GM12878 (cell line): ENCODE measurements at regions not wholly inside any gene's neighbourhood (a gene's known extent, or its start where the extent isn't known, plus 50 kb on each side); places are given as distances from the start of the nearest gene placed in this dataset.

Experiments
- ATAC-seq: fragments of 200-7000 bp; cut with Tn5 transposase; 3 replicates; pipeline ENCODE4 v1.9.1; 2020; ENCODE audit warnings: mild to moderate bottlenecking, moderate library complexity
- BruUV-seq: library from RNA; stranded (reverse); fragments of 400-500 nt; replicated peaks from 2 replicates; lab custom pipeline; 2021; lab: Mats Ljungman, UMichigan
- CTCF ChIA-PET: fragments of 300-600 bp; sonication (Branson Sonifier 250); formaldehyde crosslinking; extraction: SDS; loops from one replicate; lab custom pipeline; 2021; ENCODE audit warnings: inconsistent platforms; lab: Yijun Ruan, JAX
- POLR2A ChIA-PET: fragments of 350-600 bp; formaldehyde crosslinking; extraction: SDS; loops from one replicate; lab custom pipeline; 2021; ENCODE audit warnings: inconsistent platforms; lab: Charles Lee
- RAD21 ChIA-PET: fragments of 300-600 bp; sonication (Branson Sonifier 250); formaldehyde crosslinking; loops from one replicate; lab custom pipeline; 2023; ENCODE audit warnings: antibody characterized with exemption; ENCODE audit not compliant: unreplicated experiment; lab: Charles Lee
- SMC1A ChIA-PET: fragments of 300-600 bp; sonication (Branson Sonifier 250); formaldehyde crosslinking; loops from one replicate; lab custom pipeline; 2023; ENCODE audit not compliant: unreplicated experiment, uncharacterized antibody; lab: Charles Lee
- DNase-seq: peaks from one replicate; pipeline ENCODE4 v3.0.0-alpha.2; 2011; ENCODE audit warnings: low read depth, low spot score
- FAIRE-seq: peaks from 3 replicates; lab custom pipeline; 2011; peaks lifted over from hg19 to GRCh38; lab: Jason Lieb, UNC
- H2AFZ ChIP-seq: 2 replicates; pipeline ENCODE4 v1.6.0; 2011; ENCODE audit warnings: low read depth, low read length, control low read depth; ENCODE audit not compliant: control insufficient read depth
- H3K27ac ChIP-seq: 2 replicates; pipeline ENCODE4 v1.5.1; 2011; ENCODE audit warnings: control low read depth; ENCODE audit not compliant: control insufficient read depth, insufficient read depth
- H3K27me3 ChIP-seq, 2 experiments: replicated peaks in 1 of 2; 2 replicates each; pipeline versions ENCODE4 v1.6.0 to v1.6.1; 2011; ENCODE audit warnings: low read length in 1 of 2; ENCODE audit not compliant: control insufficient read depth in 2 of 2, insufficient read depth in 2 of 2
- H3K36me3 ChIP-seq, 2 experiments: 2 replicates each; pipeline ENCODE4 v1.5.1; 2011; ENCODE audit warnings: low read length in 1 of 2; ENCODE audit not compliant: control insufficient read depth in 2 of 2, insufficient read depth in 2 of 2
- H3K4me1 ChIP-seq: 2 replicates; pipeline ENCODE4 v1.6.1; 2011; ENCODE audit warnings: mild to moderate bottlenecking, low read length, moderate library complexity, mixed read lengths; ENCODE audit not compliant: control insufficient read depth, insufficient read depth
- H3K4me2 ChIP-seq: 2 replicates; pipeline ENCODE4 v1.6.0; 2011; ENCODE audit warnings: control low read depth; ENCODE audit not compliant: control insufficient read depth, insufficient read depth
- H3K4me3 ChIP-seq: fragments of 200-600 bp; sonication (generic); 2 replicates; pipeline ENCODE4 v1.5.1; 2016
- H3K79me2 ChIP-seq: 2 replicates; pipeline ENCODE4 v1.6.0; 2011; ENCODE audit warnings: low read length; ENCODE audit not compliant: control insufficient read depth, insufficient read depth
- H3K9ac ChIP-seq: 2 replicates; pipeline ENCODE4 v1.8.0; 2011; ENCODE audit warnings: low read length, control low read depth, mixed read lengths; ENCODE audit not compliant: control insufficient read depth, insufficient read depth
- H3K9me3 ChIP-seq: replicated peaks from 3 replicates; pipeline ENCODE4 v1.5.1; 2011; ENCODE audit warnings: mild to moderate bottlenecking, low read length; ENCODE audit not compliant: control insufficient read depth, insufficient read depth
- H4K20me1 ChIP-seq: 2 replicates; pipeline ENCODE4 v1.6.0; 2011; ENCODE audit not compliant: control insufficient read depth, insufficient read depth
- BCL11A ChIP-seq: IDR thresholded peaks from 2 replicates; pipeline ENCODE4 v1.6.1; 2011; ENCODE audit warnings: low read depth, low read length
- CREM ChIP-seq: IDR thresholded peaks from 2 replicates; pipeline ENCODE4 v1.6.1; 2014; ENCODE audit warnings: antibody characterized with exemption, low read depth
- IKZF2 ChIP-seq, 2 experiments: fragments of 450-650 bp; IDR thresholded peaks; 2 replicates each; pipeline ENCODE4 v1.6.1; 2017; ENCODE audit warnings: mild to moderate bottlenecking in 2 of 2, moderate library complexity in 2 of 2
- IRF4 ChIP-seq: IDR thresholded peaks from 2 replicates; pipeline ENCODE4 v1.6.1; 2011; ENCODE audit warnings: low read depth, low read length
- MTA3 ChIP-seq: IDR thresholded peaks from 2 replicates; pipeline ENCODE4 v1.6.1; 2012; ENCODE audit warnings: low read length, inconsistent platforms, borderline replicate concordance
- MYC ChIP-seq: IDR thresholded peaks from 2 replicates; pipeline ENCODE4 v1.6.1; 2011; ENCODE audit warnings: mild to moderate bottlenecking, low read length, moderate library complexity, inconsistent platforms; ENCODE audit not compliant: insufficient read depth, insufficient replicate concordance, insufficient read length, severe bottlenecking
- NFIC ChIP-seq: IDR thresholded peaks from 2 replicates; pipeline ENCODE4 v1.6.1; 2012; ENCODE audit warnings: low read depth, mild to moderate bottlenecking, inconsistent platforms, low read length, moderate library complexity
- NR2F1 ChIP-seq: fragments of 450-650 bp; conservative IDR thresholded peaks from 2 replicates; pipeline ENCODE4 v1.6.1; 2017; ENCODE audit warnings: mild to moderate bottlenecking
- SMAD1 ChIP-seq: fragments of 450-650 bp; IDR thresholded peaks from 2 replicates; pipeline ENCODE4 v1.6.1; 2018; ENCODE audit warnings: mild to moderate bottlenecking, low read depth; ENCODE audit not compliant: partially characterized antibody
- SPI1 ChIP-seq: IDR thresholded peaks from 2 replicates; pipeline ENCODE4 v1.6.1; 2011; ENCODE audit warnings: low read depth, mild to moderate bottlenecking, low read length, moderate library complexity, borderline replicate concordance; ENCODE audit not compliant: insufficient read depth
- TBL1XR1 ChIP-seq: IDR thresholded peaks from 2 replicates; pipeline ENCODE4 v1.6.1; 2012; ENCODE audit warnings: low read depth, low read length, improper control_type of control experiment
- TCF7 ChIP-seq: IDR thresholded peaks from 2 replicates; pipeline ENCODE4 v1.6.1; 2014; ENCODE audit warnings: antibody characterized with exemption, borderline replicate concordance
- ZNF217 ChIP-seq: fragments of 450-650 bp; IDR thresholded peaks from 2 replicates; pipeline ENCODE4 v1.6.1; 2017; ENCODE audit warnings: antibody characterized with exemption, mild to moderate bottlenecking
- ZNF384 ChIP-seq: IDR thresholded peaks from 2 replicates; pipeline ENCODE4 v1.6.1; 2012; ENCODE audit warnings: low read depth, mild to moderate bottlenecking, low read length, improper control_type of control experiment, borderline replicate concordance
- WGBS: methylation state at CpG from one replicate; pipeline ENCODE4 v1.1.6; 2016; ENCODE audit warnings: low lambda C conversion rate; ENCODE audit not compliant: insufficient replicate concordance, insufficient coverage; ENCODE audit errors: missing lambda C conversion rate; 5-methylcytosine and 5-hydroxymethylcytosine counted together
- in situ Hi-C: fragments of 300-500 bp; cut with MboI; formaldehyde crosslinking; loops from 9 replicates; pipeline ENCODE4 v1.14.3; 2018; ENCODE audit warnings: mixed read lengths
- intact Hi-C: fragments of 100-400 bp; cut with micrococcal nuclease; formaldehyde crosslinking; loops from one replicate; pipeline ENCODE4 v1.14.2; 2022; ENCODE audit not compliant: unreplicated experiment
- TF ChIP-seq, protein P1 (sequence below): fragments of 450-650 bp; IDR thresholded peaks from 2 replicates; pipeline ENCODE4 v1.6.1; 2017; ENCODE audit warnings: mild to moderate bottlenecking, low read depth, inconsistent platforms; ENCODE audit not compliant: poor library complexity, severe bottlenecking
- TF ChIP-seq, protein P2 (sequence below): fragments of 450-650 bp; IDR thresholded peaks from 2 replicates; pipeline ENCODE4 v1.6.1; 2017; ENCODE audit warnings: low read depth, mild to moderate bottlenecking, moderate library complexity
- TF ChIP-seq, protein P3 (sequence below): fragments of 450-650 bp; IDR thresholded peaks from 2 replicates; pipeline ENCODE4 v1.6.1; 2017; ENCODE audit warnings: mild to moderate bottlenecking
- TF ChIP-seq, protein P4 (sequence below): fragments of 450-650 bp; IDR thresholded peaks from 2 replicates; pipeline ENCODE4 v1.6.1; 2016; ENCODE audit warnings: mild to moderate bottlenecking

DNA sequence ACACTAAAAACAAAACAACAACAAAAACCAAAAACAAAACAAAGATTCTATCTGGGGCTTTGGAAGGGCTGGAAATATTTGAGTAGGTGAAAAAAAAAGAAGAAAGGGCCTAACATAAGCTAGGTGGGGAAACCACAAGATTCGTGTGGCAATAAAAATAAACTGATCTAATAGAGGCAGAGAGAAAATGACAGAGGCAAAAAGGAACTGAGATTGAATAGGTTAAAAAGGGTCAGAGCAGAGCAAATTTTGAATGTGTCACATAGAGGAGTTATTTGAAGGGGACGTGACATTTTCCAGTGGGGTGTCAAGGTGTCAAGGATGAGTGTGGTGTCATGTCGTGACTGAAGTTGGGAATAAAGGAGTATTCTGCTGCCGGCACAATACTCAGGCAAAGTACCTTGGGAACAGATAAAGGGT is 65.2 kb upstream of the RALGPS2 start:
- SMC1A ChIA-PET = interaction anchor here (1.0 to 3.7 kb wide), 9 partner anchors 8 to 93 kb away, joined by 3 to 20 read pairs (median 5); no protein-coding TSS in a partner anchor
- H3K4me2 ChIP-seq = peak overlapping the region; percentile 81
- no peaks in the 10 kb centered on the region for H3K27me3 ChIP-seq
- no peaks in the 10 kb centered on the region for H3K36me3 ChIP-seq
- FAIRE-seq (peak; percentile 88), ATAC-seq (peak; percentile 87), DNase-seq (peak; percentile 75)
- no TSS peak for BruUV-seq
- 4% methylated on average over 4 of the region's 4 CpGs for WGBS
- no peaks in the 10 kb centered on the region for H3K9me3 ChIP-seq
- CTCF ChIA-PET = interaction anchor here (0.6 to 2.7 kb wide), 4 partner anchors 21 to 93 kb away, joined by 3 to 7 read pairs (median 4); no protein-coding TSS in a partner anchor
- peak overlapping the region; percentile 30; the same call in 1 of the 2 replicates for H3K4me3 ChIP-seq
- peak overlapping the region; percentile 60 for H3K27ac ChIP-seq
- H3K4me1 ChIP-seq = peaks cover 32% of the 10 kb centered on the region
- no peaks in the 10 kb centered on the region for H3K79me2 ChIP-seq
- intact Hi-C loops (loop anchor here (5.0 to 10.0 kb wide), 3 partner anchors 52 to 365 kb away; partner anchors contain the start of gene FAM20B), in situ Hi-C loops (loop anchor here (5.0 kb wide), 1 partner anchor 42 kb away; no protein-coding TSS in a partner anchor)
- POLR2A ChIA-PET = interaction anchor here (0.6 to 1.2 kb wide), 2 partner anchors 29 to 53 kb away, joined by 3 to 6 read pairs; no protein-coding TSS in a partner anchor
- RAD21 ChIA-PET = interaction anchor here (0.7 to 2.8 kb wide), 10 partner anchors 17 to 118 kb away, joined by 3 to 16 read pairs (median 4); no protein-coding TSS in a partner anchor
- H4K20me1 ChIP-seq = no peaks in the 10 kb centered on the region
- H2AFZ ChIP-seq = no peak overlapping the region
- no peak overlapping the region for H3K9ac ChIP-seq
- TF ChIP-seq MYC (no peak), TBL1XR1 (peak; percentile 98), IRF4 (peak; percentile 66), BCL11A (peak; percentile 58; the same call in 1 of the 2 replicates), CREM (peak; percentile 42), IKZF2 (IDR thresholded peaks at IDR 0.05) (peak; percentile 94 to 95), NFIC (peak; percentile 89), ZNF217 (peak; percentile 75; the same call in 1 of the 2 replicates), ZNF384 (peak; percentile 85), TCF7 (no peak), NR2F1 (peak; percentile 98), SPI1 (peak; percentile 80), MTA3 (peak; percentile 70; the same call in 1 of the 2 replicates), SMAD1 (peak; percentile 29)
- TF ChIP-seq, protein P1, sequence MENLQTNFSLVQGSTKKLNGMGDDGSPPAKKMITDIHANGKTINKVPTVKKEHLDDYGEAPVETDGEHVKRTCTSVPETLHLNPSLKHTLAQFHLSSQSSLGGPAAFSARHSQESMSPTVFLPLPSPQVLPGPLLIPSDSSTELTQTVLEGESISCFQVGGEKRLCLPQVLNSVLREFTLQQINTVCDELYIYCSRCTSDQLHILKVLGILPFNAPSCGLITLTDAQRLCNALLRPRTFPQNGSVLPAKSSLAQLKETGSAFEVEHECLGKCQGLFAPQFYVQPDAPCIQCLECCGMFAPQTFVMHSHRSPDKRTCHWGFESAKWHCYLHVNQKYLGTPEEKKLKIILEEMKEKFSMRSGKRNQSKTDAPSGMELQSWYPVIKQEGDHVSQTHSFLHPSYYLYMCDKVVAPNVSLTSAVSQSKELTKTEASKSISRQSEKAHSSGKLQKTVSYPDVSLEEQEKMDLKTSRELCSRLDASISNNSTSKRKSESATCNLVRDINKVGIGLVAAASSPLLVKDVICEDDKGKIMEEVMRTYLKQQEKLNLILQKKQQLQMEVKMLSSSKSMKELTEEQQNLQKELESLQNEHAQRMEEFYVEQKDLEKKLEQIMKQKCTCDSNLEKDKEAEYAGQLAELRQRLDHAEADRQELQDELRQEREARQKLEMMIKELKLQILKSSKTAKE = peak; percentile 85
- TF ChIP-seq, protein P2, sequence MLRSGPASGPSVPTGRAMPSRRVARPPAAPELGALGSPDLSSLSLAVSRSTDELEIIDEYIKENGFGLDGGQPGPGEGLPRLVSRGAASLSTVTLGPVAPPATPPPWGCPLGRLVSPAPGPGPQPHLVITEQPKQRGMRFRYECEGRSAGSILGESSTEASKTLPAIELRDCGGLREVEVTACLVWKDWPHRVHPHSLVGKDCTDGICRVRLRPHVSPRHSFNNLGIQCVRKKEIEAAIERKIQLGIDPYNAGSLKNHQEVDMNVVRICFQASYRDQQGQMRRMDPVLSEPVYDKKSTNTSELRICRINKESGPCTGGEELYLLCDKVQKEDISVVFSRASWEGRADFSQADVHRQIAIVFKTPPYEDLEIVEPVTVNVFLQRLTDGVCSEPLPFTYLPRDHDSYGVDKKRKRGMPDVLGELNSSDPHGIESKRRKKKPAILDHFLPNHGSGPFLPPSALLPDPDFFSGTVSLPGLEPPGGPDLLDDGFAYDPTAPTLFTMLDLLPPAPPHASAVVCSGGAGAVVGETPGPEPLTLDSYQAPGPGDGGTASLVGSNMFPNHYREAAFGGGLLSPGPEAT = peak; percentile 86
- TF ChIP-seq, protein P3, sequence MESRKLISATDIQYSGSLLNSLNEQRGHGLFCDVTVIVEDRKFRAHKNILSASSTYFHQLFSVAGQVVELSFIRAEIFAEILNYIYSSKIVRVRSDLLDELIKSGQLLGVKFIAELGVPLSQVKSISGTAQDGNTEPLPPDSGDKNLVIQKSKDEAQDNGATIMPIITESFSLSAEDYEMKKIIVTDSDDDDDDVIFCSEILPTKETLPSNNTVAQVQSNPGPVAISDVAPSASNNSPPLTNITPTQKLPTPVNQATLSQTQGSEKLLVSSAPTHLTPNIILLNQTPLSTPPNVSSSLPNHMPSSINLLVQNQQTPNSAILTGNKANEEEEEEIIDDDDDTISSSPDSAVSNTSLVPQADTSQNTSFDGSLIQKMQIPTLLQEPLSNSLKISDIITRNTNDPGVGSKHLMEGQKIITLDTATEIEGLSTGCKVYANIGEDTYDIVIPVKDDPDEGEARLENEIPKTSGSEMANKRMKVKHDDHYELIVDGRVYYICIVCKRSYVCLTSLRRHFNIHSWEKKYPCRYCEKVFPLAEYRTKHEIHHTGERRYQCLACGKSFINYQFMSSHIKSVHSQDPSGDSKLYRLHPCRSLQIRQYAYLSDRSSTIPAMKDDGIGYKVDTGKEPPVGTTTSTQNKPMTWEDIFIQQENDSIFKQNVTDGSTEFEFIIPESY = no peak
- TF ChIP-seq, protein P4, sequence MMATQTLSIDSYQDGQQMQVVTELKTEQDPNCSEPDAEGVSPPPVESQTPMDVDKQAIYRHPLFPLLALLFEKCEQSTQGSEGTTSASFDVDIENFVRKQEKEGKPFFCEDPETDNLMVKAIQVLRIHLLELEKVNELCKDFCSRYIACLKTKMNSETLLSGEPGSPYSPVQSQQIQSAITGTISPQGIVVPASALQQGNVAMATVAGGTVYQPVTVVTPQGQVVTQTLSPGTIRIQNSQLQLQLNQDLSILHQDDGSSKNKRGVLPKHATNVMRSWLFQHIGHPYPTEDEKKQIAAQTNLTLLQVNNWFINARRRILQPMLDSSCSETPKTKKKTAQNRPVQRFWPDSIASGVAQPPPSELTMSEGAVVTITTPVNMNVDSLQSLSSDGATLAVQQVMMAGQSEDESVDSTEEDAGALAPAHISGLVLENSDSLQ = peak; percentile 71
